Fibroblast of lung (primary cell): ENCODE measurements at regions not wholly inside any gene's neighbourhood (a gene's known extent, or its start where the extent isn't known, plus 50 kb on each side); places are given as distances from the start of the nearest gene placed in this dataset.

Experiments used
- DNase-seq, 2 donors: peaks; one replicate each; pipeline versions ENCODE4 v3.0.0 to v3.0.0-alpha.2; 2010; ENCODE audit warnings: low read depth in 2 of 2
- H2AFZ ChIP-seq: 2 replicates; pipeline ENCODE4 v1.5.1; 2012; ENCODE audit warnings: low read length, control low read depth, inconsistent platforms
- H3K27ac ChIP-seq: 2 replicates; pipeline ENCODE4 v1.5.1; 2011; ENCODE audit warnings: low read length, control low read depth; ENCODE audit not compliant: insufficient read depth
- H3K27me3 ChIP-seq: 2 replicates; pipeline ENCODE4 v1.5.1; 2011; ENCODE audit warnings: mild to moderate bottlenecking, low read length; ENCODE audit not compliant: control insufficient read depth, insufficient read depth
- H3K36me3 ChIP-seq: 2 replicates; pipeline ENCODE4 v1.5.1; 2011; ENCODE audit warnings: low read length; ENCODE audit not compliant: control insufficient read depth, insufficient read depth
- H3K4me1 ChIP-seq: 2 replicates; pipeline ENCODE4 v1.5.1; 2011; ENCODE audit warnings: low read length; ENCODE audit not compliant: control insufficient read depth, insufficient read depth; ENCODE audit errors: extremely low read depth
- H3K4me2 ChIP-seq: 2 replicates; pipeline ENCODE4 v1.5.1; 2011; ENCODE audit warnings: low read length, control low read depth; ENCODE audit not compliant: insufficient read depth; ENCODE audit errors: extremely low read depth
- H3K4me3 ChIP-seq, 4 experiments: fragments of 200-600 bp in 1 of 4; sonication (generic) in 1 of 4; replicated peaks in 1 of 4; 2 replicates each; pipeline ENCODE4 v1.5.1; 2011 to 2016; ENCODE audit warnings: low read length in 4 of 4, low read depth in 3 of 4, mild to moderate bottlenecking in 3 of 4, control low read depth in 2 of 4, inconsistent platforms in 1 of 4, mixed read lengths in 1 of 4; ENCODE audit not compliant: insufficient read depth in 1 of 4; ENCODE audit errors: control extremely low read depth in 1 of 4
- H3K79me2 ChIP-seq: 2 replicates; pipeline ENCODE4 v1.5.1; 2012; ENCODE audit warnings: mild to moderate bottlenecking, low read length, inconsistent platforms; ENCODE audit not compliant: control insufficient read depth, insufficient read depth
- H3K9ac ChIP-seq: 2 replicates; pipeline ENCODE4 v1.5.1; 2011; ENCODE audit warnings: mild to moderate bottlenecking, low read length, control low read depth; ENCODE audit not compliant: insufficient read depth
- H3K9me3 ChIP-seq: 2 replicates; pipeline ENCODE4 v1.5.1; 2012; ENCODE audit warnings: low read depth, low read length; ENCODE audit not compliant: control insufficient read depth, insufficient read depth
- H4K20me1 ChIP-seq: 2 replicates; pipeline ENCODE4 v1.5.1; 2011; ENCODE audit warnings: low read length; ENCODE audit not compliant: control insufficient read depth, insufficient read depth; ENCODE audit errors: extremely low read depth
- EZH2 ChIP-seq: IDR thresholded peaks from 2 replicates; pipeline ENCODE4 v1.5.1; 2012; ENCODE audit warnings: low read length, control low read depth, mild to moderate bottlenecking; ENCODE audit errors: missing control alignments
- TF ChIP-seq, protein P1 (sequence below), 2 donors: IDR thresholded peaks in 1 of 2; conservative IDR thresholded peaks in 1 of 2; 1 replicate in 1 of 2; 2 replicates in 1 of 2; pipeline ENCODE4 v1.5.1; 2011 to 2012; ENCODE audit warnings: low read length in 2 of 2, control low read depth in 1 of 2, inconsistent platforms in 1 of 2, low read depth in 1 of 2, mild to moderate bottlenecking in 1 of 2

DNA sequence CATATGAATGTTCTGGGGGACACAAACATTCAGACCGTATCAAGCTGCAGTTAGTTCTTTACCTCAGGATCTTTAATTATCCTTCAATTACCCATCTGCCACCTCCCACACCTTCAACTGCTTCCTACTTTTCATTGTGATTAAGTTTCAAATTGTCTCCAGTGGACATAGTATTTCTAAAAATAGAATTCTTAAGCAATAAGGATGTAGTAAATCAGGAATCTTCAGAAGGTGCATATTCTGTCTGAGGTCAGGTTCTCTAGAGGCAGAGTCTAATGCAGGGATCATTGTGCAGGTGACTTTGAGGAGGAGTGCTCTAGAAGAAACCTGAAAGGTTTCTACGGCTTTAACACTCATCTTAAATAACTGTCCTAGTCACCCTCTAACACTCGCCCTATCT is 102.6 kb upstream of the PPP2R5A start:
- Histone ChIP-seq H3K4me1 (peaks cover 9% of the 10 kb centered on the region), H4K20me1 (no peaks in the 10 kb centered on the region), H3K27ac (no peak overlapping the region), H3K27me3 (no peaks in the 10 kb centered on the region), H3K36me3 (no peaks in the 10 kb centered on the region), H3K4me3 (no peak overlapping the region), H2AFZ (no peak overlapping the region), H3K79me2 (no peaks in the 10 kb centered on the region), H3K4me2 (no peak overlapping the region), H3K9me3 (no peaks in the 10 kb centered on the region), H3K9ac (no peak overlapping the region)
- TF ChIP-seq, protein P1, sequence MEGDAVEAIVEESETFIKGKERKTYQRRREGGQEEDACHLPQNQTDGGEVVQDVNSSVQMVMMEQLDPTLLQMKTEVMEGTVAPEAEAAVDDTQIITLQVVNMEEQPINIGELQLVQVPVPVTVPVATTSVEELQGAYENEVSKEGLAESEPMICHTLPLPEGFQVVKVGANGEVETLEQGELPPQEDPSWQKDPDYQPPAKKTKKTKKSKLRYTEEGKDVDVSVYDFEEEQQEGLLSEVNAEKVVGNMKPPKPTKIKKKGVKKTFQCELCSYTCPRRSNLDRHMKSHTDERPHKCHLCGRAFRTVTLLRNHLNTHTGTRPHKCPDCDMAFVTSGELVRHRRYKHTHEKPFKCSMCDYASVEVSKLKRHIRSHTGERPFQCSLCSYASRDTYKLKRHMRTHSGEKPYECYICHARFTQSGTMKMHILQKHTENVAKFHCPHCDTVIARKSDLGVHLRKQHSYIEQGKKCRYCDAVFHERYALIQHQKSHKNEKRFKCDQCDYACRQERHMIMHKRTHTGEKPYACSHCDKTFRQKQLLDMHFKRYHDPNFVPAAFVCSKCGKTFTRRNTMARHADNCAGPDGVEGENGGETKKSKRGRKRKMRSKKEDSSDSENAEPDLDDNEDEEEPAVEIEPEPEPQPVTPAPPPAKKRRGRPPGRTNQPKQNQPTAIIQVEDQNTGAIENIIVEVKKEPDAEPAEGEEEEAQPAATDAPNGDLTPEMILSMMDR (conservative IDR thresholded peaks at IDR 0.05 in 1 of 2, IDR thresholded peaks at IDR 0.05 in 1 of 2; ENCODE audit: low read depth in 1 of 2, low read length in 2 of 2) = no peak
- no peak for TF ChIP-seq EZH2
- no peak for DNase-seq

DNA sequence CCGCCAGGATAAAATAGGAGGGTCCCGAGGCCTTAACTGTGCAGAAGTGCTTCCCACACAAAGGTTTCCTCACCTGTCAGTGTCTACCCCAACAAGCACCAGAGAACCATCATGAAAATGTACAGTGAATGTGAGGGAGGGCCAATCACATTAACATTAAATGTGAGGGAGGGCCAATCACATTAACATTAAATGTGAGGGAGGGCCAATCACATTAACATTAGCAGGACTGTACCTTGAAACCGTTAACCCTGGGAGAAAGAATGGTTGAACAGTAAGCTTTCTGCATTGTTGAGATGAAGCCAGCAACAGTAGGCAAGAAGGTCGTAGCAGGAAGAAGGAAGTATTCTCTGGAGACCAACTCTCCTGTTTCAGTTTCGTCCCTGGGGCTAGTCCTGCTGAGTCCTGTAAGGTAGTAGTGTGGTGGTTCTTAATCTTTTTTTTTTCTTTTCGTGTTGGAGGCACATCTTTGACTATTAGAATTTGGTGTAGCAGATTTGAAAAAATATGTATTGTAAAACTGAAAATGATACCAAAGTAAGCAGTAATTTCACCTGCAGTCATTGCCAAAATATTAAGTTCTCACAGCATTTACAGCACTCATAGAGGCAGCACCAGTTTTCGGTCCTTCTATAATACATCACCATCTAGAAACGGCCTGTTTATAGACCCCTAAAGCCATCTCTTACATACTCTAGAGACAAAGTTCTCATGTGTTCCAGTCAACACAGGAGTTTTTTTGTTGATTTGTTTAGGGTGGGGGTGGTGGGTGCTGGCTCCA is 98.6 kb upstream of the PPP2R5A start:
- no peak for TF ChIP-seq EZH2
- TF ChIP-seq, protein P1 (conservative IDR thresholded peaks at IDR 0.05 in 1 of 2, IDR thresholded peaks at IDR 0.05 in 1 of 2; ENCODE audit: low read depth in 1 of 2, low read length in 2 of 2) = no peak
- no peak for DNase-seq
- no peaks in the 10 kb centered on the region for H3K36me3 ChIP-seq
- no peaks in the 10 kb centered on the region for H3K27me3 ChIP-seq
- H3K4me1 ChIP-seq = no peaks in the 10 kb centered on the region
- no peak overlapping the region for H3K4me2 ChIP-seq
- no peak overlapping the region for H3K9ac ChIP-seq
- no peaks in the 10 kb centered on the region for H3K9me3 ChIP-seq
- H3K4me3 ChIP-seq = no peak overlapping the region
- H4K20me1 ChIP-seq = no peaks in the 10 kb centered on the region
- H3K27ac ChIP-seq = no peak overlapping the region
- no peak overlapping the region for H2AFZ ChIP-seq
- no peaks in the 10 kb centered on the region for H3K79me2 ChIP-seq

DNA sequence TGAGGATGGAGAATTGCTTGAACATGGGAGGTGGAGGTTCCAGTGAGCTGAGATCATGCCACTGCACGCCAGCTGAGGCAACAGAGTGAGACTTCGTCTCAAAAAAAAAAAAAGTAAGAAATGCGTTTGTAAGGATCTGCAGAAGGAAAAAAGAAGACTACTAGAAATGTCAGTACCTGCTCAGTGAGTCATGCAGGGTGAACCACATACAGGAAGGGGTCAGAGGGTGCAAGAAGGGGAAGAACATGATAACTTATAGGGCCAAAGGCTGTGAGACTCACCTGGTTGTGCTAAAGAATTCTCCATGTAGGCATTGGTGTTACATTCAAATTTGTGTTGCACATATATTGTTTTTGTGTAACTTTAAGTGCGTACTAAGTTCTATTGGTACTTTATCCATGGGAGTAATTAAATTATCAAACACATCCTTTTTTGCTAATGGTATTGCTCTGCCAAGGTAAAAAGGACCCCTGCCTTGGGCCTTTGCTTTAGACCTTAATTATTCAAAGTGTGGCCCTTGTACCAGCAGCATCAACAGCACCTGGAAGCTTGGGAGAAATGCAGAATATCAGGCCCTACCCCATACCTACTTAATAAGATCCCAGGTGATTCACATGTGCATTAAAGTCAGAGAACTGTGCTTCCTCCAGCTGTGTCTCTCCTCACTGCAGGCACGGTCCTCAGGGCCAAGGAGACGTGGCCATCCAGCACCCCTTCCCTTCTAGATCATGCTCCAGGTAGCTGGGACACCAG is 96.4 kb upstream of the PPP2R5A start:
- Histone ChIP-seq H3K27me3 (no peaks in the 10 kb centered on the region), H4K20me1 (no peaks in the 10 kb centered on the region), H3K9ac (no peak overlapping the region), H3K4me2 (no peak overlapping the region), H3K79me2 (no peaks in the 10 kb centered on the region), H3K4me3 (no peak overlapping the region), H3K36me3 (no peaks in the 10 kb centered on the region), H3K4me1 (no peaks in the 10 kb centered on the region), H3K9me3 (no peaks in the 10 kb centered on the region), H2AFZ (no peak overlapping the region), H3K27ac (no peak overlapping the region)
- DNase-seq = no peak
- no peak for TF ChIP-seq EZH2
- TF ChIP-seq, protein P1 (conservative IDR thresholded peaks at IDR 0.05 in 1 of 2, IDR thresholded peaks at IDR 0.05 in 1 of 2; ENCODE audit: low read depth in 1 of 2, low read length in 2 of 2) = no peak
